Ishikawa (cell line): ENCODE measurements at regions not wholly inside any gene's neighbourhood (a gene's known extent, or its start where the extent isn't known, plus 50 kb on each side); places are given as distances from the start of the nearest gene placed in this dataset.

Experiments used
- CEBPB ChIP-seq: IDR thresholded peaks from 2 replicates; pipeline ENCODE4 v1.6.1; 2012
- CREB1 ChIP-seq: IDR thresholded peaks from 2 replicates; pipeline ENCODE4 v1.6.1; 2012; ENCODE audit warnings: low read depth
- EP300 ChIP-seq: IDR thresholded peaks from 2 replicates; pipeline ENCODE4 v1.6.1; 2012; ENCODE audit warnings: borderline replicate concordance
- RAD21 ChIP-seq: IDR thresholded peaks from 2 replicates; pipeline ENCODE4 v1.6.1; 2012; ENCODE audit warnings: low read depth
- ZBTB7A ChIP-seq: IDR thresholded peaks from 2 replicates; pipeline ENCODE4 v1.6.1; 2012; ENCODE audit warnings: low read depth
- TF ChIP-seq, protein P1 (sequence below): IDR thresholded peaks from 2 replicates; pipeline ENCODE4 v1.6.1; 2012; ENCODE audit warnings: low read depth, mild to moderate bottlenecking

DNA sequence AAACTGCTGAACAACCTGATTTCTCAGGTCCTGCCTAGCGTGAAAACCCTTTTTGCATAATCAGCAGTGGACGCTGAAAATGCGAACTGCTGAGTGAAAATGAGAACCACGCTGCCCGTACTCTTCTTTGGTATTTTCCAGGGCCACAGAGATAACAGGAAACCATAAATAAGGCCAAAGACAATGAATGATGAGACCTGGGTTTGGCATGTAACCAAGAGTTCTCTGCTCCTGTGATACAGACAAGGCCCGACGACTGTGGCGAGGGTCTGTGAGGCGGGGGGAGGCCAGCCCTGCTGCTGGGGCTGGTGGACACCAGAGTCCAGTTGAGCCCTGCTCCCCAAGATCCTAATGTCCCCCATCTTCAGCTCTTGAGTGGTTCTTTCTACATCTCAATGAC, 236.0 kb downstream of the WDR11 start:
- TF ChIP-seq ZBTB7A = no peak
- TF ChIP-seq, protein P1, sequence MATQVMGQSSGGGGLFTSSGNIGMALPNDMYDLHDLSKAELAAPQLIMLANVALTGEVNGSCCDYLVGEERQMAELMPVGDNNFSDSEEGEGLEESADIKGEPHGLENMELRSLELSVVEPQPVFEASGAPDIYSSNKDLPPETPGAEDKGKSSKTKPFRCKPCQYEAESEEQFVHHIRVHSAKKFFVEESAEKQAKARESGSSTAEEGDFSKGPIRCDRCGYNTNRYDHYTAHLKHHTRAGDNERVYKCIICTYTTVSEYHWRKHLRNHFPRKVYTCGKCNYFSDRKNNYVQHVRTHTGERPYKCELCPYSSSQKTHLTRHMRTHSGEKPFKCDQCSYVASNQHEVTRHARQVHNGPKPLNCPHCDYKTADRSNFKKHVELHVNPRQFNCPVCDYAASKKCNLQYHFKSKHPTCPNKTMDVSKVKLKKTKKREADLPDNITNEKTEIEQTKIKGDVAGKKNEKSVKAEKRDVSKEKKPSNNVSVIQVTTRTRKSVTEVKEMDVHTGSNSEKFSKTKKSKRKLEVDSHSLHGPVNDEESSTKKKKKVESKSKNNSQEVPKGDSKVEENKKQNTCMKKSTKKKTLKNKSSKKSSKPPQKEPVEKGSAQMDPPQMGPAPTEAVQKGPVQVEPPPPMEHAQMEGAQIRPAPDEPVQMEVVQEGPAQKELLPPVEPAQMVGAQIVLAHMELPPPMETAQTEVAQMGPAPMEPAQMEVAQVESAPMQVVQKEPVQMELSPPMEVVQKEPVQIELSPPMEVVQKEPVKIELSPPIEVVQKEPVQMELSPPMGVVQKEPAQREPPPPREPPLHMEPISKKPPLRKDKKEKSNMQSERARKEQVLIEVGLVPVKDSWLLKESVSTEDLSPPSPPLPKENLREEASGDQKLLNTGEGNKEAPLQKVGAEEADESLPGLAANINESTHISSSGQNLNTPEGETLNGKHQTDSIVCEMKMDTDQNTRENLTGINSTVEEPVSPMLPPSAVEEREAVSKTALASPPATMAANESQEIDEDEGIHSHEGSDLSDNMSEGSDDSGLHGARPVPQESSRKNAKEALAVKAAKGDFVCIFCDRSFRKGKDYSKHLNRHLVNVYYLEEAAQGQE = no peak
- TF ChIP-seq RAD21 = no peak
- TF ChIP-seq CEBPB = no peak
- TF ChIP-seq CREB1 = no peak
- no peak for TF ChIP-seq EP300
